ENCODE measurements at regions not wholly inside any gene's neighbourhood (a gene's known extent, or its start where the extent isn't known, plus 50 kb on each side); places are given as distances from the start of the nearest gene placed in this dataset.

DNA sequence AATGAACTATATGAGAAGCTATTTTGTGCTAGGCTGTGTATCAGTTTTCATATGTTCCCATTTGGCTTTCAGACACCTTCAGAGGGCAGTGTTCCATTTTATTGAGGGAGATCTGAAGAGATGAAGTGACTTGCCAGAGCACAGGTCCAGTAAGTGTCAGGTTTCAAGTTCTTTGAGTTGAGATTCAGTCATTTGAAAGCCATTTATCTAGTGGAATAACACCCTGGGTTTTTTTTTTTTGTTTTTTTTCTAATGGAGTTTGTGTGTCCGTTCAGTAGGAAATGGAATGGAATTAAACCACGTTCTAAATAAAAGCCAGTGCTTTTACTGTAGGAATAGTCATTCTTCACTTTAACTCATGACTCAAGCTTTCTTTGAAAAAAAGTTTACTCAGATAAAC lies 652.9 kb upstream of the USP24 start:
- TF ChIP-seq, protein P1, sequence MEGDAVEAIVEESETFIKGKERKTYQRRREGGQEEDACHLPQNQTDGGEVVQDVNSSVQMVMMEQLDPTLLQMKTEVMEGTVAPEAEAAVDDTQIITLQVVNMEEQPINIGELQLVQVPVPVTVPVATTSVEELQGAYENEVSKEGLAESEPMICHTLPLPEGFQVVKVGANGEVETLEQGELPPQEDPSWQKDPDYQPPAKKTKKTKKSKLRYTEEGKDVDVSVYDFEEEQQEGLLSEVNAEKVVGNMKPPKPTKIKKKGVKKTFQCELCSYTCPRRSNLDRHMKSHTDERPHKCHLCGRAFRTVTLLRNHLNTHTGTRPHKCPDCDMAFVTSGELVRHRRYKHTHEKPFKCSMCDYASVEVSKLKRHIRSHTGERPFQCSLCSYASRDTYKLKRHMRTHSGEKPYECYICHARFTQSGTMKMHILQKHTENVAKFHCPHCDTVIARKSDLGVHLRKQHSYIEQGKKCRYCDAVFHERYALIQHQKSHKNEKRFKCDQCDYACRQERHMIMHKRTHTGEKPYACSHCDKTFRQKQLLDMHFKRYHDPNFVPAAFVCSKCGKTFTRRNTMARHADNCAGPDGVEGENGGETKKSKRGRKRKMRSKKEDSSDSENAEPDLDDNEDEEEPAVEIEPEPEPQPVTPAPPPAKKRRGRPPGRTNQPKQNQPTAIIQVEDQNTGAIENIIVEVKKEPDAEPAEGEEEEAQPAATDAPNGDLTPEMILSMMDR (conservative IDR thresholded peaks at IDR 0.05; ENCODE audit: low read length) = 0 out of 2 replicates have a peak, but pooled peaks have one; percentile 12
- no peak for TF ChIP-seq EZH2phosphoT487 (IDR thresholded peaks at IDR 0.05; ENCODE audit: borderline replicate concordance, low read depth, low read length)
